Bone marrow (tissue), 2 donors: ENCODE measurements at regions not wholly inside any gene's neighbourhood (a gene's known extent, or its start where the extent isn't known, plus 50 kb on each side); places are given as distances from the start of the nearest gene placed in this dataset.

ENCODE experiments used
- DNase-seq, 2 donors: peaks; one replicate each; lab custom pipeline; 2025; lab: John Stamatoyannopoulos, UW

- no peak for DNase-seq
Measured at GRCh38 chr18:41829647-41830516, 125.2 kb upstream of the PIK3C3 start.

DNA sequence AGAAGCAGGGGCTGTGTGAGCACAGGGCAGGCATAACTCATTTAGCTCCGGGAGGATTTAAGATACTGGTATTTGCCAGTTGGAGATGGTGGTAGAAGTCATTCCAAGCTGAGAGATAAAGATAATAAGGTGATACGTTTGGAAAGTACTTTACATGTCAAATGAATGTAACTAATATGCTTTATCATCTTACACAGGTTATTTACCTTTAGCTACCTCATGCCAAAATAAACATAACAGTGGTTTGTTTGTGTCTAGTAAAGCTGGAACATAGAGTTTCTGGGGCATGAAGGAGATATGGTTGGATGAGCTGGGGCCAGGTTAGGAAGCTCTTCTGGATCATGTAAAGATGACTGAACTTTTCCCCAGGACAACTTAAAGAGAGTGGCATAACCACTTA, 126.9 kb upstream of the PIK3C3 start:
- DNase-seq, result no peak

- no peak for DNase-seq
Measured at GRCh38 chr18:41820784-41821183, 134.2 kb upstream of the PIK3C3 start.

DNA sequence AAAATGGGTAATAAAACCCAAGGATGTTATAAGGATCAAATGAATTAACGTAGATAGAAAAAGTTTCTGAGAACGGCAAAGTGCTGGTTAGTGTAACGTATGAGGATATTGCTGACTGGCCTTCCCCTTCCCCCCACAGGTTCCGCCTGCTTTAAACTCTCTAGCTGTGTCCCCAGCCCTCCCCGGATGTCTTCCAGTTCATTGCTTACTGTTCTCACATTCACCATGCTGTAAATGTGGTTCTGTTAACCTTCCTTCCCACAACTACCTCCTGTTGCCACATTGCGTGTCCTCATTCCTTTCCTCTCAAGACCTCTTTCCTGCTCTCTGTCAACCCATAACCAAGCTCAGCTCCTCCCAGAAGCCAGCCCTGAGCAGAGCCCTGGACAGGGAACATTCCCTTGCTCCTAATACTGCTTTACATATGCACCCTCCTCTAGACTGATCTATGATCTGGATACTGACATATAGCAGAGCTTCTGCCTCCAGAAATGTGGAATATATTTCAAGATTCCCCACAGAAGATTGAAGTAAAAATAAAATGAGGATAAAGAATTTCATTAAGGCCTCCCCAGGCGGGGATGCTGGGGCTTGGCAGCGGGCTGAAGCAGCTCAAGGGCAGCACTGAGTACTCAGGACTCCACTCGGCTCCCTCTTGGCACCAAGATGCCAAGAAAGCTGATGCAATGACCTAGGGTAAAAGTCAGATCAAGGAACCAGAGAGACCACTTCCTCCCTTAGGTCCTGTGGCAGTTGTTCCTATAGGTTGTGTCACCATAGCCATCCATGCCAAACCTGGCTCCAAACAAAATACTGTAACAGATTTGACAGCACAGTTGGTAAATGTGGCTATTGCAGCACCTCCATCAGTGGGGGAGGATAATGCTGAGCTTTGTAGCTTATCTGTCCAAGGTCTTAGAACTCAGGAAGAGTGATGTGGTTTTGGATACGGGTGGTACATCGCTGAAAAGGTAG, 136.4 kb upstream of the PIK3C3 start:
- no peak for DNase-seq

DNA sequence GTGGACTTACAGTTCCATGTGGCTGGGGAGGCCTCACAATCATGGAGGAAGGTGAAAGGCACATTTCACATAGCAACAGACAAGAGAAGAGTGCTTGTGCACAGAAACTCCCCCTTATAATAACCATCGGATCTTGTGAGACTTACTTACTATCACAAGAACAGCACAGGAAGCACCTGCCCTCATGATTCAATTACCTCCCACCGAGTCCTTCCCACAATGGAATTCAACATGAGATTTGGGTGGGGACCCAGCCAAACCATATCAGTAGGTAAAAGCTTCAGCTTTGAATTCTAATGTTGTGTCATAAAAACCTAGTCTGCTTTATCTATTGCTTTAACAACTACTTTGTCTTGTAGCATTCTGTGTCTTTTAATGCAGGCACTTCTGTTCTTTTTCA, 140.4 kb upstream of the PIK3C3 start:
- DNase-seq, result no peak

GRCh38 chr18:41809652-41810051, 145.4 kb upstream of the PIK3C3 start:
- DNase-seq, result no peak

GRCh38 chr18:41805341-41805740, 149.7 kb upstream of the PIK3C3 start:
- DNase-seq, result no peak

DNA sequence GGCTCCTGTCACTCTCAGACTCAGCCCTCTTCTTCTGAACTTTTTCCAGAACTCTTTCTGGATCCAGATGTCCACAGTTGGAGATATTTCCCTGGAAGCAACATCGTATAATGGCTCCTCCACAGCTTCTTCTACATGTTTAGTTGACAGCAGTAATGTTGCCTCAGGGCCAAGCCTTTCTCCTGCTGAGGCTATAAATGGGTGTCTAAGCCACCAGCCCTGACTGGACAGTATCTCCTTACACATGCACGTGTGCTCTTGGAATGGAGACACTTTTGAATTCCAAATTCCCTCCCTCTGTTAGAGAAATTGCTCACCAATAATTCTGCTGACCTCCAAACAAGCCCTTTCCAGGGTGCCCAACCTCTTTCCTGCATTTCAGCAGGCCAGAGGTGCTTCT, 156.2 kb upstream of the PIK3C3 start:
- DNase-seq, result no peak

- no peak for DNase-seq
Measured at GRCh38 chr18:41790687-41791086, 164.3 kb upstream of the PIK3C3 start.

- no peak for DNase-seq
Measured at GRCh38 chr18:41789001-41789400, 166.0 kb upstream of the PIK3C3 start.

DNA sequence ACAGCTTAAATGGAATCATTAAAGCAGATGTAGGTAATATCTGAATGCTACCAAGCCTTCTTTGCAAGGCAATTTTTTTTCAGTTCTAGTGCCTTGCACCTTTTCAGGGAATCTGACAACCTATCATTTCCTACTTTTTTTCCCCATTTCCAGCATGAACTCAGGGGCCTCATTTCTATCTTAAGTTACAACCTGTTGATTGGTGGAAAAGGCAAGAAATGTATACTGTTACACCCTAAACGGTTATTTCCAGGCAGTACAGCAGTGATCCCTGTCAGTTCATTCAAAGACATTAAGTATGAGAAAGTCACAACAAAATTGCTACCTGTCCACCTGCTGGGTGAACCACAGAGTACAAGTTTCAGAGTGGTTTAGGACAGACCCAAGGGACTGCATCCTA, 171.2 kb upstream of the PIK3C3 start:
- DNase-seq, result no peak

DNA sequence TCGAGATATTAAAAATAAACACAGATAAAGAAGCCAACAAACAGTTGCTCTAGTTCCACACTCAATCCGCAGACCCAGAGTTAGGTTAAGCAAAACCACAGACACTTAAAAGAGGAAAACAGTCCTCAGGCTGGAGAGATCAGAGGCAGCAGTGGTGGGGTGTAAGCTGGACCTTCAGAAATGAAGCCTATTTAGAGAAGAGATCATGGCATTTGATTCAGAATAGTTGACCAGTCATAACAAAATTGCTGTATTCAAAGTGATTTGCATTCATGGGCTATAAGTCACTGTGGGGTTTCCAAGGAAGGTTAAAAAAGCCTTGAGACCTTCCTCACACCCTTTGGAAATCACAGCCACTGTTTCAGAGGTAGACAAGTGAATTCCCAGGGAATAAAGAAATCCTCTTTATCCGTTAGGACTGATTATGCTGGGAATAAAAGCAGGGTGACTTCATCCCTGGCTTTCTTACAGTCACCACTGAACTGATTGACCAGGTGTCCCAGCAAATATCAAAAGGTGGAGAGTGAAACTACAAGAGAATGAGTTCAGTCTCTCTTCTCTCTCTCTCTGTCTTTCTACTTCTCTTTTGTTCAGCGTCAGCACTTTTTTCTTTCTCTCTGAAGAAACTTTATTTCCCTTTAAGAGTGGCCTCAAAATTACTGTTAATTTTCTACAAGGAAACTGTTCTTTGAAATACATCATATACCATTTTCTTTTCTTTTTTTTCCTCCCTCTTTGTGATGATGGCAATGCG, 171.8 kb upstream of the PIK3C3 start:
- DNase-seq, result no peak

DNA sequence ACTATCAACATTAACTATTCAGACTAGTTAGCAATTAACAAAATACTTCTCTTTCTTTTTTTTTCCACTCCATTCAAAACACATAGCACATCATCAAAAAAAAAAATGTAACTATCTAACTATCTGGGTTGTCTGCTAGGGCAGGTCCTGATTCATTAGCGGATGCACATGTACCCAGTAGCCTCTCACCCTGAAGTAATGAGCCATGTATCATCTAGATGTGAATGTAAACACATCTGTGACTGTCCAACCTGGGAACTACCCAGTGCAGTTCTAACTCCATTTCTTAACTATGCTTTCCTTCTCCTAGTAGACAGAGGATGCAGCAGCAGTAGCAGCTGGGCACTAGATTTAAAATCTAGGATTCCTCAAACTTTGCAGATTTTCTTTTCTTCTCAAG, 183.1 kb upstream of the PIK3C3 start:
- DNase-seq, result no peak

DNA sequence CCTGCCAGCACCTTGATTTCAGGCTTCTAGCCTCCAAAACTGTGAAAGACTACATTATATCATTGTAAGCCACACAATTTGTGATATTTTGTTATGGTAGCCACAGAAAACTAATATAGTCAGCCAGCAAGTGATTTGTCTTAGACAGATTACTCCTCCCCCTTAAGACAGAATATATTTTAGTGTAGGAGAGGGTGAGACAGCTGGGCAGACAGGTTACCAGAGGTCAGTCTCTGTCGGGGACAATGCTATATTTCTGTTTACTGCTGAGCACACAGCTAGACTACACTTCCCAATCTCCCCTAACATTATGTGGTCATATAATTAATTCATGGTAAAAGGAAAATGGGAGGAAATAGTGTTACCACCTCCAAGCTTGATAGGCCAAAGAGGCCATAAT, 185.8 kb upstream of the PIK3C3 start:
- no peak for DNase-seq

DNA sequence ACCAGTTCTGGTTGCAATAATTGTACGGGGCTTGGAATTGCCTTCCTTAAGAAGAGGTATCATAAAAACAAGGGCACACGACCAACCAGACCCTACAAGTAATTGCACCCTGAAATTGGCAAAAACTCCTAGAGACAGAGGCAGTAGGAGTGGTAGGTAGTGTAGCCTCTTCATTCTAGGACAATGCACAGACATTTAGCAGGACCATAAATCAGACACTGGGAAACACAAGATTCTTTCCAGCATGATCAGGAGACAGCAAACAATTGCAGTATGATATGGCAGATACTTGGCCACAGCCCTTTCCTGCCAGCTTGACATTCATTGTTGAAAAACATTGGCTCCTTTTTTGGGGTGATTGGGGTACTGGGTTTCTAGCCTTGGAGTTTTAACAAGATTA, 186.6 kb upstream of the PIK3C3 start:
- DNase-seq, result no peak

- DNase-seq, result no peak
Measured at GRCh38 chr18:41767960-41768359, 187.1 kb upstream of the PIK3C3 start.

- DNase-seq, result no peak
Measured at GRCh38 chr18:41765460-41765859, 189.6 kb upstream of the PIK3C3 start.

DNA sequence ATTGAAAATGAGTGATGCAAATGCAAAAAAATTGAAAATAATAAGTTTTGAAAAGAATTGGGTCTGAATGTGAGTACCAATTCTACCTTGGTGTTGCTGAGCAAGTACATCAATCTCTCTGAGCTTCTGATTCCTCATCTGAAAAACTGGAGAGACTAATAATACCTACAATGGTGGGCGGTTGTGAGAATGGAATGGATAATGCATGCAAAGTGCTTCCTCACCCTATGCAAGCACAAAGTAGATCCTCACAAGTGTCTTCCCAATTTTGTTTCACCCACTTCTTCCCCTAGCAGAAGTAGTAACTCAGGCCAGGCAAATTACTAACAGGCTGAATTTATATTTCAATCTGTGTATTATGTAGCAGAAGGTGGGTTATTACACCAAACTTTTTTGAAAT, 191.7 kb upstream of the PIK3C3 start:
- DNase-seq, result no peak

DNA sequence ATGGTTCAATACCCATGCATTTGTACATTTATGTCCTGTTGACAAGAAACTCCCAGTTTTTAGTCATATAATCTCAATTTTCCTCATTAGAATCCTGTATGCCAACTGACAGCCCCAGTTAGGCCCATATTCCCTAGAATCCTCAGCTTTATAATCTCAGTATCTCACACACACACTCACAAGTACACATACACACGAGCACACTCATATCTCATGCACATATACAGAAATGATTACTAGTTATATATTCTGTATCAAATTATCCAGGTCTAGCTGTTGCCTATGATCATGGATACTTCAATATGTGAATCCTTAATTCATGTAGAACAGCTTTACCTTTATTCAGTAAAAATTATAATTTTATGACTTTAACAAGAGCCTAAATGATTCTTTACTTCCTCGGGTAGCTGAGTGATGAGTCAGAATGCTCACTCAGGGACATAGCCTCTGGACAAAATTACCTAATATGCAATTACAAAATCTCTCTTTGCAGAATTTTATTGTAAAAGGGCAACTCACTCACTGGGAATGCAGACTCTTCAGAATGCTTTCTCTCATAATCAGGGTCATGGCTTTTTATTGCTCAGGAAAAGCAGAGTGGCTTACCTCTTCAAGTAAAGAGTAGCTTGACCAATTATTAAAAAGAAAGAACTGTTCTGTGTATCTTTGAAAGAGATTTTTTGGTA, 193.6 kb upstream of the PIK3C3 start:
- DNase-seq, result no peak

- DNase-seq, result no peak
Measured at GRCh38 chr18:41758534-41758933, 196.5 kb upstream of the PIK3C3 start.

DNA sequence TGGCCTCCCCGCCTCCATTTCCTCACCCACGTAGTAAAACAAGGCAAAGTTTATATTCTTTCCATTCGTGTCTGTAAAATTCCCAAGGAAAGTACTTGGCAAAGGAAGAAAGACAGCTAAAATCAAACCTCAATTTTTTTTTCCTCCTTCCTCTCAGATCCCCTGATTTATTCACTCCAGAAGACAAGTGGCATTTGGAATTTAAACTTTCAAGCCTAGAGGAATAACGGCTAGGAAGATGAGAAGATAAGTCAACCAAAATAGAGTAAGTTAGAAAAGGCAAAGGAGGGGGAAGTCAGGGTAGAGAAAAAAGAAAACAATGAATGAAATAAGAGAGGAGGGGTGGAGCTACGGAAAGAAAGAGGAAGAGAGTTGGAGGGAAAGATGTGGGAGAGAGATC, 198.9 kb upstream of the PIK3C3 start:
- no peak for DNase-seq

DNA sequence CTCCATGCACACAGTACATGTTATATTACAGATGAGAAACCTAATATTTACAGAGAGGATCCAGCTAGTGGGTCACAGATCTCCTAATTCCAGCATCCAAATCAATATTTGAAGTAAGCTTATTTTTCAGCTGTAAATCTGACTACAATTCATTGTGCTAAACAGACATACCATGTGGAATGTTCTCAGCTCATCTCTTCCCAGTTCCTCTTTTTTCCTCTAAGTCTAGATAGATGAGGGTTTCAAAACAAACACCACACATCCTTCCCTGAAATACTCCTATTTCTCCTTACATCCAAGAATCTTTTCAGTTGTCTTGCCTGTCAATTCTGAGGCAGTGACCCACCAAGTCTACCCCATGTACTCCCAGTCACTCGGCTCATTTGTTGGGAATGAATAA, 200.7 kb upstream of the PIK3C3 start:
- no peak for DNase-seq
